GM19025 (cell line): ENCODE measurements at regions not wholly inside any gene's neighbourhood (a gene's known extent, or its start where the extent isn't known, plus 50 kb on each side); places are given as distances from the start of the nearest gene placed in this dataset.

Source experiments
- ATAC-seq: cut with Tn5 transposase; IDR thresholded peaks from one replicate; pipeline ENCODE4 v1.9.1; 2021; ENCODE audit warnings: mild to moderate bottlenecking, low read depth, moderate library complexity; ENCODE audit not compliant: unreplicated experiment

DNA sequence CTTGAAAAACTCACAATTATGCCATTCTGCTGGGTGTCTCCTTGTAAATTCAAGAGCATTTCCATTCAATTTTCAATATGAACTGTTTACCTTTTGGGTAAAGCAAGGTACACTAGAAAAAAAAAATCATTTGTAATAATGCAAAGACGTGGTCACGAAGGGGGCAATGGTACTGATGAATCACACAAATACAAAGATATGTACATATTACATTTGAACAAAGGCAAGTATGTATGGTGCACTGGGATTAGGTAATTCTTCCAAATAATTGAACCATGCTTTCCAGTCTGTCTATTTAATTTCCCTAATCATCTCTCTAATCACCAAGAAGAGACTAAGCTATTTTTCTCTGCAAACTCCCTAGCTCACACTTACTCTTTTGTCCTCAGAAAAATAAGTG lies 63.4 kb upstream of the RNF38 start:
- no peak for ATAC-seq

- no peak for ATAC-seq
Measured at GRCh38 chr9:36462245-36462644, 62.2 kb upstream of the RNF38 start.

GRCh38 chr9:36461323-36461722 lies 61.3 kb upstream of the RNF38 start:
- ATAC-seq: no peak

DNA sequence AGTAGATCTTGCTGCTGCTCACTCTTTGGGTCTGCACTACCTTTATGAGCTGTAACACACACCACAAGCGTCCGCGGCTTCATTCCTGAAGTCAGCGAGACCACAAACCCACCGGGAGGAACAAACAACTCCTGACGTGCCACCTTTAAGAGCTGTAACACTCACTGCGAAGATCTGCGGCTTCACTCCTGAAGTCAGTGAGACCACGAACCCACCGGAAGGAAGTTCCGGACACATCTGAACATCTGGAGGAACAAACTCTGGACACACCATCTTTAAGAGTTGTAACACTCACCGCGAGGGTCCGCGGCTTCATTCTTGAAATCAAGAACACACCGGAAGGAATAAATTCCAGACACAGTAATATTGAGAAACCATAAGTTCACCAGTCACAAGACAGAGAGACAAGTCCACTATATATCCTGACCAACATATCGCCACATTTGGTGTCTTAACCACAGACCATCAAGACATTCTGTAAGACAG lies 58.4 kb upstream of the RNF38 start:
- ATAC-seq: peak; percentile 64

DNA sequence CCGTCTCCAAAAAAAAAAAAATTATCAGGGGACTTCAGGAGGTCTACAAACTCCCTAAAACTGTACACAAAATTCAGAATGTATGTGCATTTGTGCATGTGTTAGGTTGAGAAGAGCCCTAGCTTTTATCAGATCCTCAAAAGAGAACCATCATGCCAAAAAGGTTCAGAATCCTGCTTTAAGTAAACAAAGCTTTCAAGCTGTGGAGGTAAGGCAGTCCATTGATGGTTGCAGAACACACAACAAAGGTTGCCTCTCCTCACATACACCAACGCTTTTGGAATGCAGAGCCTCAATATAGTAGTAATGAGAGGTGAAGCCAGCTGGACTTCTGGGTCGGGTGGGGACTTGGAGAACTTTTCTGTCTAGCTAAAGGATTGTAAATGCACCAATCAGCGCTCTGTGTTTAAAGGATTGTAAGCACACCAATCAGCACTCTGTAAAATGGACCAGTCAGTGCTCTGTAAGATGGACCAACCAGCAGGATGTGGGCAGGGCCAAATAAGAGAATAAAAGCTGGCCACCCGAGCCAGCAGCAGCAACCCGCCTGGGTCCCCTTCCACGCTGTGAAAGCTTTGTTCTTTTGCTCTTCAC lies 57.9 kb upstream of the RNF38 start:
- ATAC-seq: peak; percentile 21

DNA sequence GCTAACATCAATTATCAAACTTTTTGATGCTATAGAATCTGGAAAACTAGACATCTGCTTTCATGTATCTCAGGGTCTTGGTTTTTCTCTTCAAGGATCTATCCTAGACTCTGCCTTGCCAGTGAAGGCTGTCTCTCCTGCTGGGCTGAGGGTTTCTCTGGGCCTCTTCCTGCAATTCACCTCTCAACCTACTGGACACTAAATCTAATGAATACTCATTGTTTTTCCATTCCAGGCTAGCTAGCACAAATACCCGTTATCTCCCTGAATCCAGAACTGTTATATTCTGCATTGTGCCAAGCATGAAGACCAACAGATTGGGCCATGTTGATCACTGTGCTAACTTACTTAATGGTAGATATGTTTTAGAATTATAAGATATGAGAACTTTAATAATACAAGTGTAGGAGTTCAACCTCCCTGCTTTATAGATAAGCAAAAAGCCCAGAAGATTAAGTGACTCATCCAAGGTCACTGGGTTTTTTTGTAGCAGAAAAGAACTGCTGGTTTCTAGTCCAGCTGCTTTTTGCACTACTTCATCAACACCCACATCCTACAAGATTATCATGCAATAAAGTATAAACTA lies 56.5 kb upstream of the RNF38 start:
- no peak for ATAC-seq

DNA sequence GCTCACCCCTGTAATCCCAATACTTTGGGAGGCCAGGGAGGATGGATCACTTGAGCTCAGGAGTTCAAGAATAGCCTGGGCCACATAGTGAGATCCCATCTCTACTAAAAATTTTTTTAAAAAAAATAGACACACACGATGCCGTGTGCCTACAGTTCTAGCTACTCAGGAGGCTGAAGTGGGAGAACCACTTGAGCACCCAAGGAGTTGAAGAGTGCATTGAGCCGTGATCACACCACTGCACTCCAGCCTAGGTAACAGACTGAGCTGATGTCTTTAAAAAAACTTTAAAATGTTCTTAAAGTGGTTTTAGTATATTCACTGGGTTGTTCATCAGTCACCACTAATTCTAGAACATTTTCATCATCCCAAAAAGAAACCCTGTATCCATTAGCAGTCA lies 51.9 kb upstream of the RNF38 start:
- no peak for ATAC-seq

GRCh38 chr9:36450110-36450732 lies 50.2 kb upstream of the RNF38 start:
- no peak for ATAC-seq
